Astrocyte (in vitro differentiated cells and primary cell): ENCODE measurements at regions not wholly inside any gene's neighbourhood (a gene's known extent, or its start where the extent isn't known, plus 50 kb on each side); places are given as distances from the start of the nearest gene placed in this dataset.

Experiments used
- DNase-seq: peaks from one replicate; pipeline ENCODE4 v3.0.0-alpha.2; 2010; ENCODE audit warnings: low read depth
- FAIRE-seq: peaks from 2 replicates; lab custom pipeline; 2011; peaks lifted over from hg19 to GRCh38; lab: Jason Lieb, UNC
- H2AFZ ChIP-seq: 2 replicates; pipeline ENCODE4 v1.6.0; 2012; ENCODE audit warnings: low read depth, low read length, inconsistent platforms
- H3K27ac ChIP-seq: 2 replicates; pipeline ENCODE4 v1.5.1; 2011; ENCODE audit warnings: low read depth, low read length, inconsistent platforms
- H3K27me3 ChIP-seq: 2 replicates; pipeline ENCODE4 v1.6.0; 2011; ENCODE audit warnings: low read length, inconsistent platforms; ENCODE audit not compliant: insufficient read depth
- H3K36me3 ChIP-seq: 2 replicates; pipeline ENCODE4 v1.5.1; 2011; ENCODE audit warnings: low read length, inconsistent platforms; ENCODE audit not compliant: insufficient read depth
- H3K4me1 ChIP-seq: 2 replicates; pipeline ENCODE4 v1.5.1; 2011; ENCODE audit warnings: low read length, inconsistent platforms; ENCODE audit not compliant: insufficient read depth
- H3K4me2 ChIP-seq: 2 replicates; pipeline ENCODE4 v1.6.0; 2012; ENCODE audit warnings: low read length, inconsistent platforms
- H3K4me3 ChIP-seq: 2 replicates; pipeline ENCODE4 v1.5.1; 2011; ENCODE audit warnings: low read depth, mild to moderate bottlenecking, low read length, inconsistent platforms; ENCODE audit not compliant: insufficient read depth
- H3K79me2 ChIP-seq: 2 replicates; pipeline ENCODE4 v1.6.0; 2012; ENCODE audit warnings: mild to moderate bottlenecking, low read length, inconsistent platforms; ENCODE audit not compliant: insufficient read depth
- H3K9ac ChIP-seq: 2 replicates; pipeline ENCODE4 v1.6.0; 2012; ENCODE audit warnings: mild to moderate bottlenecking, low read length, inconsistent platforms
- H3K9me3 ChIP-seq: 2 replicates; pipeline ENCODE4 v1.5.1; 2012; ENCODE audit warnings: low read depth, mild to moderate bottlenecking, low read length, inconsistent platforms; ENCODE audit not compliant: insufficient read depth
- H4K20me1 ChIP-seq: 2 replicates; pipeline ENCODE4 v1.6.0; 2012; ENCODE audit warnings: low read length, inconsistent platforms; ENCODE audit not compliant: insufficient read depth
- H3K27ac Mint-ChIP-seq: one replicate; pipeline ENCODE4 v1.8.0; 2021; ENCODE audit warnings: mild to moderate bottlenecking, mixed read lengths; ENCODE audit not compliant: unreplicated experiment
- H3K27me3 Mint-ChIP-seq: one replicate; pipeline ENCODE4 v1.8.0; 2021; ENCODE audit warnings: low read depth, mixed read lengths; ENCODE audit not compliant: unreplicated experiment
- H3K36me3 Mint-ChIP-seq: one replicate; pipeline ENCODE4 v1.8.0; 2021; ENCODE audit warnings: low read depth, mixed read lengths; ENCODE audit not compliant: unreplicated experiment
- H3K4me1 Mint-ChIP-seq: one replicate; pipeline ENCODE4 v1.8.0; 2021; ENCODE audit warnings: low read depth, mixed read lengths; ENCODE audit not compliant: unreplicated experiment
- H3K4me3 Mint-ChIP-seq: one replicate; pipeline ENCODE4 v1.8.0; 2021; ENCODE audit warnings: mild to moderate bottlenecking, moderate library complexity, mixed read lengths; ENCODE audit not compliant: unreplicated experiment
- H3K9me3 Mint-ChIP-seq: one replicate; pipeline ENCODE4 v1.8.0; 2021; ENCODE audit warnings: mild to moderate bottlenecking, mixed read lengths; ENCODE audit not compliant: unreplicated experiment
- CTCF ChIP-seq: IDR thresholded peaks from 2 replicates; pipeline ENCODE4 v1.5.1; 2011; ENCODE audit warnings: low read depth, mild to moderate bottlenecking, inconsistent platforms, low read length, moderate library complexity; ENCODE audit not compliant: insufficient read depth
- EZH2 ChIP-seq: IDR thresholded peaks from 2 replicates; pipeline ENCODE4 v1.6.1; 2012; ENCODE audit warnings: mild to moderate bottlenecking, low read length, inconsistent platforms; ENCODE audit not compliant: insufficient read depth

DNA sequence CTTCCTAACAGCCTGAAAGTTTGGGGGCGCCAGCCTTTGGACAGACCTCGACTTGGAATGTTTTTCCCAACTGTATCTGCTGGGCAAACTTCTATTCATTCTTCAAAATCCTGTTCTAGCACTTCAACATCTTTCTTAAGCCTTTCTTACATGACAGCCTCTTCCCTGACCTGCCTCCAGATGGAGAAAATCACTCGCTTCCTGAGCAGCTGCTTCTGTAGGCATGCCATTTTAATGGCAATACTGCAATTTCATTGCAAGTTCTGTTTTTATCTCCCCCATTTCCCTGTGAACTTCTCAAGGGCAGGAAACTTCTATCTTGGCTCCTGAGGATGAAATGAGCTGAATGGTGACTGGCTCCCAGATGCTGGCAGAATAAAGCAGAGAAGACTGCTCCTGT is 128.8 kb upstream of the ASIC2 start:
- Mint-ChIP-seq H3K27ac (no peak overlapping the region), H3K4me1 (no peaks in the 10 kb centered on the region), H3K27me3 (peaks cover 28% of the 10 kb centered on the region), H3K9me3 (peaks cover 3% of the 10 kb centered on the region), H3K36me3 (no peaks in the 10 kb centered on the region), H3K4me3 (no peak overlapping the region)
- no peak for DNase-seq
- no peak for FAIRE-seq
- Histone ChIP-seq H3K79me2 (no peaks in the 10 kb centered on the region), H3K27me3 (no peaks in the 10 kb centered on the region), H3K4me1 (no peaks in the 10 kb centered on the region), H3K4me2 (no peak overlapping the region), H3K9me3 (peaks cover 8% of the 10 kb centered on the region), H3K4me3 (no peak overlapping the region), H3K27ac (no peak overlapping the region), H3K9ac (no peak overlapping the region), H4K20me1 (no peaks in the 10 kb centered on the region), H2AFZ (no peak overlapping the region), H3K36me3 (no peaks in the 10 kb centered on the region)
- TF ChIP-seq EZH2 (no peak), CTCF (no peak)

DNA sequence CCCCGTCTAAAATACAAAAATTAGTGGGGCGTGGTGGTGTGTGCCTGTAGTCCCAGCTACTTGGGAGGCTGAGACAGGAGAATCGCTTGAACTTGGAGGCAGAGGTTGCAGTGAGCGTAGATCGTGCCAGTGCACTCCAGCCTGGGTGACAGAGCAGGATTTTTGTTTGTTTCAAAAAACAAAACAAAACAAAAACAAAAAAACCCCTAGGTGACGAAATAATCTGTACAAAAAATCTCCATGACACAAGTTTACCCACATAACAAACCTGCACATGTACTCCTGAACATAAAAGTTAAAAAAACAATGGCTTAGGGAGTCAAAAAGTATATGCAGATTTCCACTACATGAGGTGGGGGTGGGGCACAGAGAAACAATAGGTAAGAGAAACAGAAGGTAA is 140.5 kb upstream of the ASIC2 start:
- no peaks in the 10 kb centered on the region for H3K4me1 ChIP-seq
- Mint-ChIP-seq H3K4me1 (peaks cover 11% of the 10 kb centered on the region), H3K27me3 (peaks cover 13% of the 10 kb centered on the region), H3K27ac (no peak overlapping the region), H3K36me3 (no peaks in the 10 kb centered on the region), H3K4me3 (no peak overlapping the region), H3K9me3 (peaks cover 2% of the 10 kb centered on the region)
- H2AFZ ChIP-seq = no peak overlapping the region
- no peaks in the 10 kb centered on the region for H4K20me1 ChIP-seq
- H3K4me3 ChIP-seq = no peak overlapping the region
- no peak overlapping the region for H3K9ac ChIP-seq
- no peaks in the 10 kb centered on the region for H3K36me3 ChIP-seq
- H3K4me2 ChIP-seq = no peak overlapping the region
- no peaks in the 10 kb centered on the region for H3K79me2 ChIP-seq
- no peaks in the 10 kb centered on the region for H3K27me3 ChIP-seq
- FAIRE-seq = no peak
- no peak for TF ChIP-seq EZH2
- TF ChIP-seq CTCF = no peak
- no peak overlapping the region for H3K27ac ChIP-seq
- no peaks in the 10 kb centered on the region for H3K9me3 ChIP-seq
- DNase-seq = no peak

DNA sequence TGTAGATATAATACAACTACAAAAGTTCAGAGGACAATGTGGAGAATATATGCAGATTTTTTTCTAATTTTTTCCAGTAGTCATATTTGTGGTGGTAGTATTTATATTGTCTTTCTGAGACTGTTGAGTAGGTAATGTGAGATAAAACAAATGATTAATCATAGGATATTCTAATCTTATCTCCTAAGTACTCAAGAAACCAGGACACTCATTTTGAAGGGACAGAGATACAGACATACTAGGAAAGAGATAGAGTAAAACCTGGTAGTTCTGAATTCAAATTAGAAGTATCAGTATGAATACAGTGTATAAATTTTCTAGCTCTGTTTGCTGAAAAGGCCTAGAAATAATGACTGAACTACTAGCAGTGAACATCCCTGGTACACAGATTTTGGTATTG is 141.7 kb upstream of the ASIC2 start:
- Mint-ChIP-seq H3K27ac (no peak overlapping the region), H3K4me1 (peaks cover 11% of the 10 kb centered on the region), H3K9me3 (peaks cover 2% of the 10 kb centered on the region), H3K27me3 (peaks cover 3% of the 10 kb centered on the region), H3K36me3 (no peaks in the 10 kb centered on the region), H3K4me3 (no peak overlapping the region)
- H3K9ac ChIP-seq = no peak overlapping the region
- no peaks in the 10 kb centered on the region for H4K20me1 ChIP-seq
- H3K27me3 ChIP-seq = no peaks in the 10 kb centered on the region
- H3K27ac ChIP-seq = no peak overlapping the region
- FAIRE-seq (no peak), DNase-seq (no peak)
- no peak overlapping the region for H2AFZ ChIP-seq
- H3K36me3 ChIP-seq = no peaks in the 10 kb centered on the region
- no peak overlapping the region for H3K4me3 ChIP-seq
- H3K4me2 ChIP-seq = no peak overlapping the region
- no peaks in the 10 kb centered on the region for H3K4me1 ChIP-seq
- H3K9me3 ChIP-seq = no peaks in the 10 kb centered on the region
- no peaks in the 10 kb centered on the region for H3K79me2 ChIP-seq
- no peak for TF ChIP-seq CTCF
- TF ChIP-seq EZH2 = no peak
